NOMO-1 treated with dmso at 0.1 percent for 144 hours (cell line): ENCODE measurements at regions not wholly inside any gene's neighbourhood (a gene's known extent, or its start where the extent isn't known, plus 50 kb on each side); places are given as distances from the start of the nearest gene placed in this dataset.
"Not testable (repeated sequence)": the region's sequence is repeated elsewhere in the genome, so short reads cannot be mapped to it uniquely, and the experiment has no call there.

Experiments
- DNase-seq: peaks from one replicate; lab custom pipeline; 2025; ENCODE audit not compliant: unreplicated experiment; lab: John Stamatoyannopoulos, UW

GRCh38 chr12:102669056-102669455 is 188.7 kb upstream of the IGF1 start:
- no peak for DNase-seq

DNA sequence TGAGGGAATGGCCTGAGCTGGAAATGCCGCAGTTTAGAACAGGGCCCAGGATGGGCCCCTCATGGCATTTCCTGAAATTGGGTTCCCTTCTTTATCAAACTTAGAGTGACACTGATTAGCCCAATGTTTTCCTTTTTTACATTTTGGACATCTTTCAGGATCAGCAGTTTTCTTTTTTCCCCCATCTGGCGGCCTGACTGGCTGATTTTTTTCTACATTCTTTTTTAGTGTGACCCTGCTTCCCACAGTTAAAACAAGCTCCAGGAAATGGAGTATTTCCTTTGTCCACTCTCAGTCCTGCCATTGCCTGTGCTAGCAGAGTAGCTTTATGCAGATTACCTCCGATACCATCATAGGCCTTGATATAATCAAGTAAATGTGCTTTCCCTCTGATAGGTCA is 185.8 kb upstream of the IGF1 start:
- DNase-seq = not testable (repeated sequence)

GRCh38 chr12:102659200-102659911 is 179.0 kb upstream of the IGF1 start:
- no peak for DNase-seq

DNA sequence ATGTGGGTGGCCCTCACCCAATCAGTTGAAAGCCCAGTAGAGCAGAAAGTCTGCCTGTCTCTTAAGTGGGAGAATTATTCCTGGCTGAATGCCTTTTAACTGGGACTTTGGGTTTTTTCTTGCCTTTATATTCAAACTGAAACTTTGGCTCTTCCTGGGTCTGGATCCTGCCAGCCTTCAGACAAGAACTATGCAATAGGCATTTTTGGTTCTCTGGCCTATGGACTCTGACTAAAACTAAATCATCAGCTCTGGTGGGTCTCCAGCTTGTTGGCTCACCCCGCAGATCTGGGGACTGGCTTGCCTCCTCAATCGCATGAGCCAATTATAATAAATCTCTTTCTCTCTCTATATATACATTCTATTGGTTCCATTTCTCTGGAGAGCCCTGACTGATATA is 173.0 kb upstream of the IGF1 start:
- DNase-seq = no peak

DNA sequence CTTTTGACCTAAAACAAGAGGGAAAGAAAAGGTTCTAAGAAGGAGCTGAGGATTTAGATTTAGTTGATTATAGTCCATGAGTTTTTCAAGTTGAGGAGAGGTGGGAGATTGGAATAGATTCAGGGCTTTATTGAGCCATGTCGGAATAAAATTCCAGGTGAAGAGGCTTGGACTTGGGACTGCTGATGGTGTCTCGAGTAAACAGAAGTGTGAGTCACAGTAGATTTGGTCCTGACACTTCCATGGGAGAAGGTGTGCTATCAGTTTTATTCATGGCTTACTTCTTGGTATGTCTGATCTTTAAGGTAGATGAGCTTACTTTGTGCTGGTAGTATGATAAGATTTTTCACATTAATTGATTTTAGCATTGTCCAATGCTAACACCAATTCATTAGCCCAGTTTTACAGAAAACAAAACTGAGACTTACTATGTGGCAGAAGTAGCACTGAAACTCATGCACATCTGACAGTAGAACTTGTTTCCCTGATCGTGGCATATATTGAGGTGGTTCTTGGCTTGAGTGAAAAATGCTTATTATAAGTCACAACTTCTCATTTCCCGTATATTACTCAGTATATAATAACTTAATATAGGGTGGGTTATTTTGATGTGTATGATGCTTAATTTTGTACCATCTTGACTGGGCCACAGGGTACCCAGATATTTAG is 172.4 kb upstream of the IGF1 start:
- DNase-seq = no peak

DNA sequence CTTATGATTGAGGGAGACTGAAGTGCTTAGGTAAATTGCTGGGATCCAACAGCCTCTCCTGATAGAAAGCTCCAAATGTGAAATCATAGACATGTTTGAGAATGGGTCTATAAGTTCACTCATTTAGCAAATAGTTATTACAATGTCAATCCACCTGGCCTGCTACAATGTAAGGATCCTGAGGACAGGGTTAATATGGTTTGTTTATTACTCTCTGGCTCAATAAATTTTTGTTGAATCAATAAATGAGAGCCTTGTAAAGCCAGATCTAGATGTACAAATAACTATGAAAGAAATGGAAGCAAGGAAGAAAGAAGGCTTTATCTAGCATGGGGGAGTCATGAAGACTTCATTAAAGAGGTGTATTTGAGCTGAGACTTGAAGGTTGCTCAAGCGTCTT is 165.6 kb upstream of the IGF1 start:
- DNase-seq = no peak

- no peak for DNase-seq
Measured at GRCh38 chr12:102643879-102644575, 163.7 kb upstream of the IGF1 start.

- DNase-seq = no peak
Measured at GRCh38 chr12:102642199-102642598, 161.8 kb upstream of the IGF1 start.

DNA sequence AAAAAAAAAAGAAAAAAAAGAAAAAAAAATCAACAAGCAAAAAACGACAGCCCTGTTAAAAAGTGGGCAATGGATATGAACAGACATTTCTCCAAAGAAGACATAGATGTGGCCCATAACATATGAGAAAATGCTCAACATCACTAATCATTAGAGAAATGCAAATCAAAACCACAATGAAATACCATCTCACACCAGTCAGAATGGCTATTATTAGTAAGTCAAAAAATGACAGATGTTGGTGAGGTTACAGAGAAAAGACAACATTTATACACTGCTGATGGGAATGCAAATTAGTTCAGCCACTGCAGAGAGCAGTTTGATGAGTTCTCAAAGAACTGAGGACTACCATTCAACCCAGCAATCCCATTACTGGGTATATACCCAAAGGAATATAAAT is 160.3 kb upstream of the IGF1 start:
- not testable (repeated sequence) for DNase-seq

GRCh38 chr12:102638777-102639176 is 158.4 kb upstream of the IGF1 start:
- DNase-seq = no peak

GRCh38 chr12:102633981-102634605 is 153.7 kb upstream of the IGF1 start:
- DNase-seq = no peak

DNA sequence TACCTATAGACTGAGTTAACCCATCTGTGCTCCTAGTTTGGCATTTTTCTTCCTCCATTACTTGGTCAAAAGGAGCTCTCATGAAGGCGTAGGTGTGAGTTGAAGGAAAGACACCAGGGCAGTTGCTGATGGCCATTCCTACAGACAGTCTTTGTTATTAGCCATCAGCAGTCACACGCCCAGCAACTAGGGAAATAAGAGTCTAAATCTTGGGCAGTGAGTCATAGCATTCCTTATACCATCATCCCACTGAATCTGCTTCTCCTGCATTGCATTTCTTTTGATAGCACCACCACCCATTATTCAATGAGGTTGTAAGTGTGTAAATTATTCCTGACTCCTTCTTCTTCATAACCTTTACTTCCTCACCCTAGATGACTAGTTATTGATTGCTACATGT is 150.9 kb upstream of the IGF1 start:
- no peak for DNase-seq

- DNase-seq = no peak
Measured at GRCh38 chr12:102629262-102629888, 149.0 kb upstream of the IGF1 start.

GRCh38 chr12:102625819-102626218 is 145.5 kb upstream of the IGF1 start:
- DNase-seq = no peak

- DNase-seq = no peak
Measured at GRCh38 chr12:102622618-102623017, 142.3 kb upstream of the IGF1 start.

DNA sequence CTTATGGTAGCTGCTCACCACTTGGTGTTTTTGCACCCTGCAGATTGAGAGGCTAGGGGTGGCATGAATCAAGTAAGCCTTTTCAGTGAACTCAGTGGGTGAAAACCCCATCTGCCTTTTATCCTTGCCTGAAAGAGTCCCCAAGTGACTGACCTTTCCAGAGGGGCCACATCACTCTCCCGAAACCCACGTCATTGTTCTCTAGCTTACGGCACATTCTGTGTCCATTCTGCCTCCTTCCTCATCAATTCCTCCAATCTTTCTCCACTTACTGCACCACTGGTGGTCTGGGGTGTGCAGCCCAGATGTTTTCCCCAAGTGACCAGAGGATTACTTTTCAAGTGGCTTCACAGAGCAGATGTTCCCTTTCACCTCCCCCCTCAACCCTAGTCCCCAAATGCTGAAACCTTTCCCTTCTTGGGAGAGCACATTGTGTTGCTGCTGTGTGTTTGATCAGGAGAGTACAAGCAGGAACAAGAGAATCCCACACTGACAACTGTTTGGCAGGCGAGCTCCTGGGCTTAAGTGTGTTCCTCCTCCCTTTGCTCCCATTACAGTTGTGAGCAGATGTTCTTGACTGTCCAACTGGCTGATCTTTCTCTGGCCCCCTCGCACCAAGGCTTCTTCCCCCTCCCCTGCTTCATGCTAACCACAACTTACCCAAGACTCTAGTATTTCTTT is 138.0 kb upstream of the IGF1 start:
- DNase-seq = no peak

- no peak for DNase-seq
Measured at GRCh38 chr12:102616692-102617091, 136.3 kb upstream of the IGF1 start.

GRCh38 chr12:102611995-102612394 is 131.6 kb upstream of the IGF1 start:
- DNase-seq = no peak

- no peak for DNase-seq
Measured at GRCh38 chr12:102609996-102610395, 129.6 kb upstream of the IGF1 start.

DNA sequence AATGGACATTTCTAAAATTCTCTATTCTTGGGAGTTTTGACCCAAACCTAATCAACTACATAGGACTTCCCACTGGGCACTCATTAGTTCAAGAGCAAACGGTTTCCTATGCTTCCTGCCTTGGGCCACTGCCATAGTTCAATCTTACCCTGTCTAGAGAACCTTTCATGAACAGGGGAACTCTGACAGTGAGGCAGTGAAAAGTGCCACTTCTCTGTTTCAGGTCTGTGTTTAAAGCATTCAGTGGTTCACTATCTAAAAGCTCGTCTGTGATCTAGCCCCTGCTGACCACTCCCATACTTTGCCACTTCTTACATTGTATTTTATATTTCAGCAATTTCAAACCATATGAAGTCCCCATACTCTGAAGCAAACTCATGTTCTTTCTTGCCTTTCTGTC is 122.7 kb upstream of the IGF1 start:
- no peak for DNase-seq

DNA sequence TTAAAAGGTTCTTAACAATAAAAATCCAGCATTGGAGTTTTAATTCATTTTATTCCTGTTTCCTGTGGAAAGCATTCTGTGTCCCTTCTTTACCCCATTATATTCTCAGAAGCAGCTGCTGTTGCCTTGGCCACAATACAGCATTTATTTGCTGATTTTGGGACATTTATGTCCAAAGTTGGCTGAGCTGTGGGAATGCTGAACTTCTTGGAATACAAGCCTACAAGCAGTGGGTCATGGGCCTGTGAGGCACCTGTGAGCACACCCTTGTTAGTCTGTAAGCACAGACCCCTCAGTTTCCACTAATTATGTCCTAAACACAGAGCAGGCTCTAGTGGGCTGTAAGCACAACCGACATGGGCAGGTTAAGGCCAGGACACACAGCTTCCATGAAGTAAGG is 122.2 kb upstream of the IGF1 start:
- no peak for DNase-seq
